K562 (cell line): ENCODE measurements at regions not wholly inside any gene's neighbourhood (a gene's known extent, or its start where the extent isn't known, plus 50 kb on each side); places are given as distances from the start of the nearest gene placed in this dataset.

Experiments
- ATAC-seq: fragments of 200-7000 bp; cut with Tn5 transposase; 3 replicates; pipeline ENCODE4 v1.9.1; 2020; ENCODE audit warnings: moderate library complexity
- BruUV-seq: library from RNA; stranded (reverse); fragments of 400-500 nt; replicated peaks from 2 replicates; lab custom pipeline; 2021; lab: Mats Ljungman, UMichigan
- CTCF ChIA-PET: fragments of 300-600 bp; formaldehyde crosslinking; extraction: SDS; loops from one replicate; lab custom pipeline; 2021; ENCODE audit warnings: low intra/inter-chr PET ratio; lab: Yijun Ruan, JAX
- POLR2A ChIA-PET: fragments of 300-600, 350-650 bp; sonication (Branson Sonifier 250); formaldehyde crosslinking; extraction: SDS; loops from one replicate; lab custom pipeline; 2021; ENCODE audit warnings: antibody characterized with exemption, inconsistent platforms; lab: Yijun Ruan, JAX
- DNase-seq, 4 experiments: peaks; one replicate each; pipeline versions ENCODE4 v3.0.0 to v3.0.0-alpha.2; 2011 to 2018; ENCODE audit warnings: low spot score in 3 of 4, mixed read lengths in 3 of 4; ENCODE audit errors: extremely low read depth in 1 of 4
- FAIRE-seq: peaks from 2 replicates; lab custom pipeline; 2011; peaks lifted over from hg19 to GRCh38; lab: Jason Lieb, UNC
- H2AFZ ChIP-seq: 2 replicates; pipeline ENCODE4 v1.6.0; 2011; ENCODE audit warnings: low read depth, low read length, control low read depth, inconsistent platforms
- H3K27ac ChIP-seq: fragments of 200-600 bp; 3 replicates; pipeline ENCODE4 v1.8.0; 2011; ENCODE audit warnings: low read depth, mild to moderate bottlenecking, control low read depth, inconsistent platforms, low read length, moderate library complexity, mixed read lengths; ENCODE audit errors: extremely low read depth
- H3K27me3 ChIP-seq, 2 experiments: fragments of 300-600 bp in 1 of 2; 2 replicates in 1 of 2; 3 replicates in 1 of 2; pipeline versions ENCODE4 v1.6.0 to v1.8.0; 2011; ENCODE audit warnings: inconsistent platforms in 2 of 2, low read length in 2 of 2, mild to moderate bottlenecking in 1 of 2, mixed read lengths in 1 of 2, moderate library complexity in 1 of 2; ENCODE audit not compliant: control insufficient read depth in 2 of 2, insufficient read depth in 2 of 2
- H3K36me3 ChIP-seq: fragments of 300-600 bp; 3 replicates; pipeline ENCODE4 v1.8.0; 2011; ENCODE audit warnings: mild to moderate bottlenecking, low read length, inconsistent platforms; ENCODE audit not compliant: control insufficient read depth, insufficient read depth
- H3K4me1 ChIP-seq, 2 experiments: fragments of 200-600 bp in 1 of 2; replicated peaks in 1 of 2; 2 replicates in 1 of 2; 3 replicates in 1 of 2; pipeline versions ENCODE4 v1.5.1 to v1.8.0; 2011; ENCODE audit warnings: inconsistent platforms in 2 of 2, low read length in 2 of 2, mild to moderate bottlenecking in 1 of 2, mixed read lengths in 1 of 2, moderate library complexity in 1 of 2; ENCODE audit not compliant: control insufficient read depth in 2 of 2, insufficient read depth in 2 of 2
- H3K4me2 ChIP-seq: 2 replicates; pipeline ENCODE4 v1.6.1; 2011; ENCODE audit warnings: low read length, control low read depth, inconsistent platforms, mixed read lengths; ENCODE audit not compliant: insufficient read depth
- H3K4me3 ChIP-seq: fragments of 200-600 bp; sonication (generic), shearing (Covaris generic); 2 replicates; pipeline ENCODE4 v1.5.1; 2016; ENCODE audit warnings: control low read depth, inconsistent platforms
- H3K79me2 ChIP-seq: fragments of 200-600 bp; 3 replicates; pipeline ENCODE4 v1.8.0; 2011; ENCODE audit warnings: low read length, inconsistent platforms; ENCODE audit not compliant: control insufficient read depth, insufficient read depth
- H3K9ac ChIP-seq, 2 experiments: 2 replicates each; pipeline versions ENCODE4 v1.6.0 to v1.6.1; 2011; ENCODE audit warnings: low read depth in 2 of 2, low read length in 2 of 2, control low read depth in 1 of 2, inconsistent platforms in 1 of 2, mild to moderate bottlenecking in 1 of 2, mixed read lengths in 1 of 2; ENCODE audit not compliant: insufficient read depth in 1 of 2
- H3K9me1 ChIP-seq: one replicate; pipeline ENCODE4 v1.6.0; 2011; ENCODE audit warnings: inconsistent platforms, mild to moderate bottlenecking, low read length, moderate library complexity; ENCODE audit not compliant: control insufficient read depth, insufficient read depth
- H3K9me3 ChIP-seq: replicated peaks from 2 replicates; pipeline ENCODE4 v1.5.1; 2011; ENCODE audit warnings: low read depth, low read length, inconsistent platforms; ENCODE audit not compliant: control insufficient read depth, insufficient read depth
- H4K20me1 ChIP-seq: replicated peaks from 2 replicates; pipeline ENCODE4 v1.6.1; 2011; ENCODE audit warnings: low read length, inconsistent platforms, mixed read lengths; ENCODE audit not compliant: control insufficient read depth, insufficient read depth
- AFF4 ChIP-seq: sonication (generic); formaldehyde crosslinking; IDR thresholded peaks from 2 replicates; pipeline ENCODE4 v1.8.0; 2023; ENCODE audit warnings: mild to moderate bottlenecking, missing genetic modification reagents
- ARID4B ChIP-seq: sonication (generic); formaldehyde crosslinking; IDR thresholded peaks from 2 replicates; pipeline ENCODE4 v1.8.0; 2022; ENCODE audit warnings: mild to moderate bottlenecking, missing genetic modification reagents
- ARNT ChIP-seq, 2 experiments: fragments of 450-650 bp; IDR thresholded peaks; 2 replicates each; pipeline ENCODE4 v1.6.1; 2016; ENCODE audit warnings: mild to moderate bottlenecking in 1 of 2
- CBX5 ChIP-seq: IDR thresholded peaks from 2 replicates; pipeline ENCODE4 v1.6.1; 2014; ENCODE audit warnings: low read depth, borderline replicate concordance
- OTX1 ChIP-seq: fragments of 450-650 bp; formaldehyde crosslinking; IDR thresholded peaks from 2 replicates; pipeline ENCODE4 v1.4.0; 2022; ENCODE audit warnings: mild to moderate bottlenecking
- RFX1 ChIP-seq: fragments of 450-650 bp; IDR thresholded peaks from 2 replicates; pipeline ENCODE4 v1.6.1; 2016; ENCODE audit warnings: mild to moderate bottlenecking, moderate library complexity
- SMAD2 ChIP-seq: fragments of 150-350 bp; IDR thresholded peaks from 2 replicates; pipeline ENCODE4 v1.6.1; 2014; ENCODE audit warnings: low read depth, mild to moderate bottlenecking, low read length
- TFE3 ChIP-seq: fragments of 450-650 bp; formaldehyde crosslinking; IDR thresholded peaks from 2 replicates; pipeline ENCODE4 v1.4.0; 2020; ENCODE audit warnings: mild to moderate bottlenecking, mixed read lengths
- ZNF232 ChIP-seq: sonication (generic); formaldehyde crosslinking; IDR thresholded peaks from 2 replicates; pipeline ENCODE4 v1.8.0; 2022; ENCODE audit warnings: mild to moderate bottlenecking, missing genetic modification reagents
- ZNF3 ChIP-seq: fragments of 250-450 bp; sonication (Bioruptor Pico); IDR thresholded peaks from 2 replicates; pipeline ENCODE4 v1.5.0; 2021; ENCODE audit warnings: mild to moderate bottlenecking, moderate library complexity
- ZNF830 ChIP-seq: fragments of 250-450 bp; sonication (Bioruptor Pico); IDR thresholded peaks from 2 replicates; pipeline ENCODE4 v1.5.0; 2021; ENCODE audit warnings: mild to moderate bottlenecking
- ZSCAN29 ChIP-seq: fragments of 450-650 bp; IDR thresholded peaks from 2 replicates; pipeline ENCODE4 v1.6.1; 2017
- WGBS: fragments of 100-300 bp; shearing (Covaris generic); methylation state at CpG from one replicate; pipeline ENCODE4 v1.1.6; 2016; ENCODE audit warnings: low coverage, mixed read lengths; ENCODE audit not compliant: insufficient coverage; ENCODE audit errors: missing lambda C conversion rate; 5-methylcytosine and 5-hydroxymethylcytosine counted together
- in situ Hi-C: fragments of 300-500 bp; cut with MboI; formaldehyde crosslinking; loops from 4 replicates; pipeline ENCODE4 v1.15.0; 2018; ENCODE audit warnings: inconsistent platforms, mixed read lengths
- intact Hi-C: fragments of 100-400 bp; cut with micrococcal nuclease; formaldehyde crosslinking; loops from 2 replicates; pipeline ENCODE4 v1.14.2; 2022

- no peak overlapping the region for H3K9ac ChIP-seq
- intact Hi-C loops (no loop called here), in situ Hi-C loops (no loop called here)
- H3K9me3 ChIP-seq = peaks cover 3% of the 10 kb centered on the region; the same call in 1 of the 2 replicates
- no peak overlapping the region for H3K27ac ChIP-seq
- 97% methylated on average over 2 of the region's 2 CpGs for WGBS
- H3K4me1 ChIP-seq = peaks cover 0 to 25% of the 10 kb centered on the region in 2 experiments; a peak in 4 of 5 replicates
- no peaks in the 10 kb centered on the region for H3K27me3 ChIP-seq
- no peak overlapping the region for H3K4me3 ChIP-seq
- no peak overlapping the region for H3K4me2 ChIP-seq
- H4K20me1 ChIP-seq = no peaks in the 10 kb centered on the region
- DNase-seq = no peak
- no peaks in the 10 kb centered on the region for H3K79me2 ChIP-seq
- TF ChIP-seq CBX5 (no peak), ARNT (IDR thresholded peaks at IDR 0.05) (no peak), SMAD2 (no peak), TFE3 (no peak), AFF4 (no peak), RFX1 (no peak), ARID4B (CRISPR knock-in tag) (no peak), ZNF830 (no peak), ZNF232 (CRISPR knock-in tag) (no peak), OTX1 (no peak), ZSCAN29 (no peak), ZNF3 (CRISPR knock-in tag) (no peak)
- TF ChIP-seq, all 486 proteins: peak for 0
- BruUV-seq = no TSS peak
- Histone ChIP-seq H2AFZ (no peak overlapping the region), H3K9me1 (no peaks in the 10 kb centered on the region), H3K36me3 (no peaks in the 10 kb centered on the region)
- POLR2A ChIA-PET = no interaction called here
- FAIRE-seq = no peak
- CTCF ChIA-PET = no interaction called here
- ATAC-seq = no peak
These were observed 103.6 kb upstream of the BARHL2 start for GRCh38 chr1:90820745-90821144.
